HepG2 (cell line): ENCODE measurements at regions not wholly inside any gene's neighbourhood (a gene's known extent, or its start where the extent isn't known, plus 50 kb on each side); places are given as distances from the start of the nearest gene placed in this dataset.

Experiments
- ATAC-seq: fragments of 200-7000 bp; cut with Tn5 transposase; 3 replicates; pipeline ENCODE4 v1.9.1; 2020; ENCODE audit warnings: mild to moderate bottlenecking, moderate library complexity
- BruUV-seq: library from RNA; stranded (reverse); fragments of 400-500 nt; replicated peaks from 2 replicates; lab custom pipeline; 2021; lab: Mats Ljungman, UMichigan
- CTCF ChIA-PET: fragments of 300-600 bp; formaldehyde crosslinking; extraction: SDS; loops from one replicate; lab custom pipeline; 2021; ENCODE audit warnings: low total read pairs, inconsistent platforms, low intra/inter-chr PET ratio; lab: Yijun Ruan, JAX
- POLR2A ChIA-PET: fragments of 350-600 bp; sonication (Branson Sonifier 250); formaldehyde crosslinking; loops from one replicate; lab custom pipeline; 2020; ENCODE audit warnings: antibody characterized with exemption, inconsistent platforms; lab: Yijun Ruan, JAX
- DNase-seq: peaks from one replicate; pipeline ENCODE4 v3.0.0-alpha.2; 2015; ENCODE audit warnings: low spot score
- FAIRE-seq: peaks from 3 replicates; lab custom pipeline; 2011; peaks lifted over from hg19 to GRCh38; lab: Jason Lieb, UNC
- H2AFZ ChIP-seq: one replicate; pipeline ENCODE4 v1.6.1; 2011; ENCODE audit warnings: low read length, inconsistent platforms
- H3K27ac ChIP-seq: fragments of 300-600 bp; 3 replicates; pipeline ENCODE4 v1.8.0; 2011; ENCODE audit warnings: mixed run types, mild to moderate bottlenecking, mixed read lengths, low read length, inconsistent platforms; ENCODE audit not compliant: insufficient read depth; ENCODE audit errors: extremely low read length
- H3K27me3 ChIP-seq, 2 experiments: fragments of 200-600 bp in 1 of 2; 2 replicates in 1 of 2; 3 replicates in 1 of 2; pipeline versions ENCODE4 v1.6.0 to v1.8.0; 2011; ENCODE audit warnings: low read length in 2 of 2, mild to moderate bottlenecking in 2 of 2, moderate library complexity in 2 of 2, inconsistent platforms in 1 of 2; ENCODE audit not compliant: insufficient read depth in 2 of 2, control insufficient read depth in 1 of 2
- H3K36me3 ChIP-seq, 2 experiments: fragments of 200-600 bp in 1 of 2; replicated peaks in 1 of 2; 2 replicates in 1 of 2; 3 replicates in 1 of 2; pipeline versions ENCODE4 v1.5.1 to v1.8.0; 2011; ENCODE audit warnings: low read length in 2 of 2, inconsistent platforms in 1 of 2; ENCODE audit not compliant: insufficient read depth in 2 of 2, control insufficient read depth in 1 of 2
- H3K4me1 ChIP-seq: 2 replicates; pipeline ENCODE4 v1.5.1; 2012; ENCODE audit warnings: low read length, inconsistent platforms; ENCODE audit not compliant: insufficient read depth
- H3K4me2 ChIP-seq: 2 replicates; pipeline ENCODE4 v1.6.0; 2011; ENCODE audit warnings: low read depth, low read length, inconsistent platforms
- H3K4me3 ChIP-seq, 3 experiments: fragments of 200-600 bp in 1 of 3; sonication (generic), shearing (Covaris generic) in 1 of 3; replicated peaks in 1 of 3; 2 replicates each; pipeline ENCODE4 v1.5.1; 2011 to 2016; ENCODE audit warnings: low read length in 3 of 3, inconsistent platforms in 2 of 3, low read depth in 2 of 3, mild to moderate bottlenecking in 2 of 3, control low read depth in 1 of 3, mixed read lengths in 1 of 3; ENCODE audit not compliant: insufficient read depth in 1 of 3
- H3K79me2 ChIP-seq: one replicate; pipeline ENCODE4 v1.6.1; 2011; ENCODE audit warnings: low read length, inconsistent platforms; ENCODE audit not compliant: insufficient read depth
- H3K9ac ChIP-seq: 2 replicates; pipeline ENCODE4 v1.6.0; 2011; ENCODE audit warnings: mild to moderate bottlenecking, low read depth, low read length, inconsistent platforms; ENCODE audit not compliant: insufficient read depth
- H3K9me3 ChIP-seq: 2 replicates; pipeline ENCODE4 v1.5.1; 2012; ENCODE audit warnings: mild to moderate bottlenecking, low read length
- H4K20me1 ChIP-seq: 2 replicates; pipeline ENCODE4 v1.6.0; 2011; ENCODE audit warnings: inconsistent platforms, mild to moderate bottlenecking, low read length, moderate library complexity; ENCODE audit not compliant: insufficient read depth
- RBAK ChIP-seq: sonication (generic); formaldehyde crosslinking; IDR thresholded peaks from 2 replicates; pipeline ENCODE4 v1.5.1; 2020; ENCODE audit warnings: mild to moderate bottlenecking, missing genetic modification reagents
- ZNF652 ChIP-seq: IDR thresholded peaks from 2 replicates; pipeline ENCODE4 v1.6.1; 2016; ENCODE audit warnings: low read depth, borderline replicate concordance
- ZNF766 ChIP-seq: sonication (generic); formaldehyde crosslinking; IDR thresholded peaks from 2 replicates; pipeline ENCODE4 v1.5.0; 2020; ENCODE audit warnings: missing genetic modification reagents, borderline replicate concordance
- ZNF790 ChIP-seq: sonication (generic); formaldehyde crosslinking; IDR thresholded peaks from 2 replicates; pipeline ENCODE4 v1.8.0; 2022; ENCODE audit warnings: missing genetic modification reagents, mild to moderate bottlenecking, borderline replicate concordance
- ZNF792 ChIP-seq: IDR thresholded peaks from 2 replicates; pipeline ENCODE4 v1.6.1; 2016
- ZSCAN12 ChIP-seq: sonication (generic); formaldehyde crosslinking; IDR thresholded peaks from 2 replicates; pipeline ENCODE4 v1.9.0; 2021; ENCODE audit warnings: mild to moderate bottlenecking, missing genetic modification reagents
- WGBS: methylation state at CpG from one replicate; pipeline ENCODE4 v1.1.6; 2017; ENCODE audit warnings: low lambda C conversion rate; 5-methylcytosine and 5-hydroxymethylcytosine counted together
- in situ Hi-C: cut with HindIII; loops from 2 replicates; pipeline ENCODE4 v1.10.0; 2017; ENCODE audit warnings: low pct_unique_long_range_greater_than_20kb; ENCODE audit not compliant: extremely low pct_ligation_motif_present
- intact Hi-C: fragments of 100-400 bp; cut with micrococcal nuclease; formaldehyde crosslinking; loops from one replicate; pipeline ENCODE4 v1.10.0; 2022; ENCODE audit not compliant: unreplicated experiment
- TF ChIP-seq, protein P1 (sequence below): sonication (generic); formaldehyde crosslinking; IDR thresholded peaks from 2 replicates; pipeline ENCODE4 v1.4.0; 2020; ENCODE audit warnings: missing genetic modification reagents
- TF ChIP-seq, protein P2 (sequence below): sonication (generic); formaldehyde crosslinking; IDR thresholded peaks from 2 replicates; pipeline ENCODE4 v1.4.0; 2020; ENCODE audit warnings: mild to moderate bottlenecking, low read depth, missing genetic modification reagents
- TF ChIP-seq, protein P3 (sequence below): fragments of 450-650 bp; IDR thresholded peaks from 2 replicates; pipeline ENCODE4 v1.6.1; 2017; ENCODE audit warnings: mild to moderate bottlenecking
- TF ChIP-seq, protein P4 (sequence below): sonication (generic); formaldehyde crosslinking; IDR thresholded peaks from 2 replicates; pipeline ENCODE4 v1.4.0; 2020; ENCODE audit warnings: missing genetic modification reagents
- TF ChIP-seq, protein P5 (sequence below): sonication (generic); formaldehyde crosslinking; IDR thresholded peaks from 2 replicates; pipeline ENCODE4 v1.8.1; 2023; ENCODE audit warnings: mild to moderate bottlenecking, missing genetic modification reagents
- TF ChIP-seq, protein P6 (sequence below): sonication (generic); formaldehyde crosslinking; IDR thresholded peaks from 2 replicates; pipeline ENCODE4 v1.9.0; 2022; ENCODE audit warnings: low read depth, missing genetic modification reagents

DNA sequence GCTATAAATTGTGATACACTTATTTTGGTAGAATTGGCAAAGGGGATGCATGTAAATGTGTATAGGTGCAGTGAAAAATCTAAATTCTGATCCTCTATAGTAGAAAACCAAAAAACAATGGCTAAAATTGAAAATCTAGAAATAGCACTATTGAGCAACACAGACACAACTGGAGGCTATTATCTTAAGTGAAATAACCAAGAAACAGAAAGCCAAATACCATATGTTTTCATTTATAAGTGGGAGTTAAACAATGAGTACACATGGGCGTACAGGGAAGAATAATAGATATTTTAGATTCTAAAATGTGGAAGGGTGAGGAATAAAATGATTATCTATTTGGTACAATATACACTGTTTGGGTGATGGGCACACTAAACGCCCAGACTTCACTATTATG, 183.2 kb upstream of the TUSC1 start (continued):
- TF ChIP-seq, protein P1, sequence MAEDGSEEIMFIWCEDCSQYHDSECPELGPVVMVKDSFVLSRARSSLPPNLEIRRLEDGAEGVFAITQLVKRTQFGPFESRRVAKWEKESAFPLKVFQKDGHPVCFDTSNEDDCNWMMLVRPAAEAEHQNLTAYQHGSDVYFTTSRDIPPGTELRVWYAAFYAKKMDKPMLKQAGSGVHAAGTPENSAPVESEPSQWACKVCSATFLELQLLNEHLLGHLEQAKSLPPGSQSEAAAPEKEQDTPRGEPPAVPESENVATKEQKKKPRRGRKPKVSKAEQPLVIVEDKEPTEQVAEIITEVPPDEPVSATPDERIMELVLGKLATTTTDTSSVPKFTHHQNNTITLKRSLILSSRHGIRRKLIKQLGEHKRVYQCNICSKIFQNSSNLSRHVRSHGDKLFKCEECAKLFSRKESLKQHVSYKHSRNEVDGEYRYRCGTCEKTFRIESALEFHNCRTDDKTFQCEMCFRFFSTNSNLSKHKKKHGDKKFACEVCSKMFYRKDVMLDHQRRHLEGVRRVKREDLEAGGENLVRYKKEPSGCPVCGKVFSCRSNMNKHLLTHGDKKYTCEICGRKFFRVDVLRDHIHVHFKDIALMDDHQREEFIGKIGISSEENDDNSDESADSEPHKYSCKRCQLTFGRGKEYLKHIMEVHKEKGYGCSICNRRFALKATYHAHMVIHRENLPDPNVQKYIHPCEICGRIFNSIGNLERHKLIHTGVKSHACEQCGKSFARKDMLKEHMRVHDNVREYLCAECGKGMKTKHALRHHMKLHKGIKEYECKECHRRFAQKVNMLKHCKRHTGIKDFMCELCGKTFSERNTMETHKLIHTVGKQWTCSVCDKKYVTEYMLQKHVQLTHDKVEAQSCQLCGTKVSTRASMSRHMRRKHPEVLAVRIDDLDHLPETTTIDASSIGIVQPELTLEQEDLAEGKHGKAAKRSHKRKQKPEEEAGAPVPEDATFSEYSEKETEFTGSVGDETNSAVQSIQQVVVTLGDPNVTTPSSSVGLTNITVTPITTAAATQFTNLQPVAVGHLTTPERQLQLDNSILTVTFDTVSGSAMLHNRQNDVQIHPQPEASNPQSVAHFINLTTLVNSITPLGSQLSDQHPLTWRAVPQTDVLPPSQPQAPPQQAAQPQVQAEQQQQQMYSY (CRISPR knock-in tag), result no peak
- TF ChIP-seq ZSCAN12 (CRISPR knock-in tag), result no peak

DNA sequence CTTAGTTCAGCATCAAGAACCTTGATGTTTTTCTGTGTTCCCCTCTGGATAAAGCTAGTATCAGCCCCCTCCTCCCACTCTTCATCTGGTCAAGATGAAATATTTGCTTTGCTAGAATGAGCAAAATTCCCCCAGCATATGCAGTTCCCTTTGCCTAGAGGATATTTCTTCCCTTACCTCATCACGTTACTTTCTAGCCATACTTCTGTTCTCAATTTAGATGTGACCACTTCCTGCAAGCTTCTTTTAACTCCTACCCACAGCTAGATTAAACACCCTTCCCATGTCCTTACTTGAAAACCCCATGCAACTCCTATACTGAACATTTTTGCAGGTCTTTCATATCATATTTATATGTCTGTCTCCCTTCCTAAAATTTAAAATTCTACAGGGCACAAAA, 178.9 kb upstream of the TUSC1 start:
- ChIA-PET POLR2A (no interaction called here), CTCF (no interaction called here)
- Histone ChIP-seq H3K36me3 (no peaks in the 10 kb centered on the region), H3K27ac (no peak overlapping the region), H2AFZ (no peak overlapping the region), H4K20me1 (no peaks in the 10 kb centered on the region), H3K4me3 (no peak overlapping the region), H3K4me1 (no peaks in the 10 kb centered on the region), H3K27me3 (no peaks in the 10 kb centered on the region), H3K4me2 (no peak overlapping the region), H3K79me2 (no peaks in the 10 kb centered on the region), H3K9me3 (peaks cover 84% of the 10 kb centered on the region), H3K9ac (no peak overlapping the region)
- DNase-seq (no peak), FAIRE-seq (no peak), ATAC-seq (no peak)
- intact Hi-C loops, result no loop called here
- 5% methylated on average over 1 of the region's 1 CpG for WGBS
- no TSS peak for BruUV-seq
- in situ Hi-C loops, result no loop called here
- TF ChIP-seq, protein P2, sequence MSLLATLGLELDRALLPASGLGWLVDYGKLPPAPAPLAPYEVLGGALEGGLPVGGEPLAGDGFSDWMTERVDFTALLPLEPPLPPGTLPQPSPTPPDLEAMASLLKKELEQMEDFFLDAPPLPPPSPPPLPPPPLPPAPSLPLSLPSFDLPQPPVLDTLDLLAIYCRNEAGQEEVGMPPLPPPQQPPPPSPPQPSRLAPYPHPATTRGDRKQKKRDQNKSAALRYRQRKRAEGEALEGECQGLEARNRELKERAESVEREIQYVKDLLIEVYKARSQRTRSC, result no peak
- TF ChIP-seq, protein P3, sequence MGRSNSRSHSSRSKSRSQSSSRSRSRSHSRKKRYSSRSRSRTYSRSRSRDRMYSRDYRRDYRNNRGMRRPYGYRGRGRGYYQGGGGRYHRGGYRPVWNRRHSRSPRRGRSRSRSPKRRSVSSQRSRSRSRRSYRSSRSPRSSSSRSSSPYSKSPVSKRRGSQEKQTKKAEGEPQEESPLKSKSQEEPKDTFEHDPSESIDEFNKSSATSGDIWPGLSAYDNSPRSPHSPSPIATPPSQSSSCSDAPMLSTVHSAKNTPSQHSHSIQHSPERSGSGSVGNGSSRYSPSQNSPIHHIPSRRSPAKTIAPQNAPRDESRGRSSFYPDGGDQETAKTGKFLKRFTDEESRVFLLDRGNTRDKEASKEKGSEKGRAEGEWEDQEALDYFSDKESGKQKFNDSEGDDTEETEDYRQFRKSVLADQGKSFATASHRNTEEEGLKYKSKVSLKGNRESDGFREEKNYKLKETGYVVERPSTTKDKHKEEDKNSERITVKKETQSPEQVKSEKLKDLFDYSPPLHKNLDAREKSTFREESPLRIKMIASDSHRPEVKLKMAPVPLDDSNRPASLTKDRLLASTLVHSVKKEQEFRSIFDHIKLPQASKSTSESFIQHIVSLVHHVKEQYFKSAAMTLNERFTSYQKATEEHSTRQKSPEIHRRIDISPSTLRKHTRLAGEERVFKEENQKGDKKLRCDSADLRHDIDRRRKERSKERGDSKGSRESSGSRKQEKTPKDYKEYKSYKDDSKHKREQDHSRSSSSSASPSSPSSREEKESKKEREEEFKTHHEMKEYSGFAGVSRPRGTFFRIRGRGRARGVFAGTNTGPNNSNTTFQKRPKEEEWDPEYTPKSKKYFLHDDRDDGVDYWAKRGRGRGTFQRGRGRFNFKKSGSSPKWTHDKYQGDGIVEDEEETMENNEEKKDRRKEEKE, result no peak
- TF ChIP-seq, protein P4, sequence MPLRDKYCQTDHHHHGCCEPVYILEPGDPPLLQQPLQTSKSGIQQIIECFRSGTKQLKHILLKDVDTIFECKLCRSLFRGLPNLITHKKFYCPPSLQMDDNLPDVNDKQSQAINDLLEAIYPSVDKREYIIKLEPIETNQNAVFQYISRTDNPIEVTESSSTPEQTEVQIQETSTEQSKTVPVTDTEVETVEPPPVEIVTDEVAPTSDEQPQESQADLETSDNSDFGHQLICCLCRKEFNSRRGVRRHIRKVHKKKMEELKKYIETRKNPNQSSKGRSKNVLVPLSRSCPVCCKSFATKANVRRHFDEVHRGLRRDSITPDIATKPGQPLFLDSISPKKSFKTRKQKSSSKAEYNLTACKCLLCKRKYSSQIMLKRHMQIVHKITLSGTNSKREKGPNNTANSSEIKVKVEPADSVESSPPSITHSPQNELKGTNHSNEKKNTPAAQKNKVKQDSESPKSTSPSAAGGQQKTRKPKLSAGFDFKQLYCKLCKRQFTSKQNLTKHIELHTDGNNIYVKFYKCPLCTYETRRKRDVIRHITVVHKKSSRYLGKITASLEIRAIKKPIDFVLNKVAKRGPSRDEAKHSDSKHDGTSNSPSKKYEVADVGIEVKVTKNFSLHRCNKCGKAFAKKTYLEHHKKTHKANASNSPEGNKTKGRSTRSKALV, result no peak
- TF ChIP-seq ZNF790, result no peak
- no peak for TF ChIP-seq ZNF766 (CRISPR knock-in tag)
- TF ChIP-seq ZNF792 (CRISPR knock-in tag), result no peak
- TF ChIP-seq, protein P5, sequence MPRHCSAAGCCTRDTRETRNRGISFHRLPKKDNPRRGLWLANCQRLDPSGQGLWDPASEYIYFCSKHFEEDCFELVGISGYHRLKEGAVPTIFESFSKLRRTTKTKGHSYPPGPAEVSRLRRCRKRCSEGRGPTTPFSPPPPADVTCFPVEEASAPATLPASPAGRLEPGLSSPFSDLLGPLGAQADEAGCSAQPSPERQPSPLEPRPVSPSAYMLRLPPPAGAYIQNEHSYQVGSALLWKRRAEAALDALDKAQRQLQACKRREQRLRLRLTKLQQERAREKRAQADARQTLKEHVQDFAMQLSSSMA (CRISPR knock-in tag), result no peak
- no peak for TF ChIP-seq RBAK (CRISPR knock-in tag)
- TF ChIP-seq, protein P6, sequence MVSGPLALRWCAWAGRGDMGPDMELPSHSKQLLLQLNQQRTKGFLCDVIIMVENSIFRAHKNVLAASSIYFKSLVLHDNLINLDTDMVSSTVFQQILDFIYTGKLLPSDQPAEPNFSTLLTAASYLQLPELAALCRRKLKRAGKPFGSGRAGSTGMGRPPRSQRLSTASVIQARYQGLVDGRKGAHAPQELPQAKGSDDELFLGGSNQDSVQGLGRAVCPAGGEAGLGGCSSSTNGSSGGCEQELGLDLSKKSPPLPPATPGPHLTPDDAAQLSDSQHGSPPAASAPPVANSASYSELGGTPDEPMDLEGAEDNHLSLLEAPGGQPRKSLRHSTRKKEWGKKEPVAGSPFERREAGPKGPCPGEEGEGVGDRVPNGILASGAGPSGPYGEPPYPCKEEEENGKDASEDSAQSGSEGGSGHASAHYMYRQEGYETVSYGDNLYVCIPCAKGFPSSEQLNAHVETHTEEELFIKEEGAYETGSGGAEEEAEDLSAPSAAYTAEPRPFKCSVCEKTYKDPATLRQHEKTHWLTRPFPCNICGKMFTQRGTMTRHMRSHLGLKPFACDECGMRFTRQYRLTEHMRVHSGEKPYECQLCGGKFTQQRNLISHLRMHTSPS, result no peak
- no peak for TF ChIP-seq ZNF652 (CRISPR knock-in tag)
